Panc1 (cell line): ENCODE measurements at regions not wholly inside any gene's neighbourhood (a gene's known extent, or its start where the extent isn't known, plus 50 kb on each side); places are given as distances from the start of the nearest gene placed in this dataset.

ENCODE experiments used
- ATAC-seq: fragments of 200-7000 bp; cut with Tn5 transposase; 2 replicates; pipeline ENCODE4 v1.9.1; 2020; ENCODE audit warnings: mild to moderate bottlenecking, moderate library complexity
- BruUV-seq: library from RNA; stranded (reverse); fragments of 400-500 nt; replicated peaks from 2 replicates; lab custom pipeline; 2021; lab: Mats Ljungman, UMichigan
- CTCF ChIA-PET: fragments of 300-600 bp; sonication (Branson Sonifier 250); formaldehyde crosslinking; loops from one replicate; lab custom pipeline; 2022; ENCODE audit warnings: antibody characterized with exemption; lab: Charles Lee
- POLR2A ChIA-PET: fragments of 300-600 bp; sonication (Branson Sonifier 250); formaldehyde crosslinking; loops from one replicate; lab custom pipeline; 2022; ENCODE audit warnings: antibody characterized with exemption; lab: Charles Lee
- DNase-seq: peaks from one replicate; pipeline ENCODE4 v3.0.0-alpha.2; 2010; ENCODE audit warnings: low read depth, low spot score
- H3K27ac ChIP-seq: 2 replicates; pipeline ENCODE4 v1.5.1; 2011; ENCODE audit warnings: mild to moderate bottlenecking, low read length, inconsistent platforms
- H3K27me3 ChIP-seq: fragments of 200-500 bp; sonication (Bioruptor generic); 2 replicates; pipeline ENCODE4 v1.6.0; 2014; ENCODE audit warnings: low read length, inconsistent platforms; ENCODE audit not compliant: control insufficient read depth, insufficient read depth
- H3K36me3 ChIP-seq: fragments of 200-500 bp; sonication (Bioruptor generic); 2 replicates; pipeline ENCODE4 v1.5.1; 2014; ENCODE audit warnings: inconsistent platforms, mild to moderate bottlenecking, low read length, moderate library complexity; ENCODE audit not compliant: control insufficient read depth, insufficient read depth
- H3K4me1 ChIP-seq: 2 replicates; pipeline ENCODE4 v1.5.1; 2011; ENCODE audit warnings: inconsistent platforms, mild to moderate bottlenecking, low read length, moderate library complexity; ENCODE audit not compliant: control insufficient read depth, insufficient read depth
- H3K4me3 ChIP-seq, 2 experiments: 2 replicates each; pipeline ENCODE4 v1.5.1; 2011 to 2012; ENCODE audit warnings: low read depth in 2 of 2, low read length in 2 of 2, mild to moderate bottlenecking in 2 of 2, inconsistent platforms in 1 of 2, moderate library complexity in 1 of 2
- H3K9me3 ChIP-seq: fragments of 200-500 bp; sonication (Bioruptor generic); 2 replicates; pipeline ENCODE4 v1.5.1; 2014; ENCODE audit warnings: low read depth, mild to moderate bottlenecking, inconsistent platforms, low read length, moderate library complexity; ENCODE audit not compliant: control insufficient read depth, insufficient read depth
- CTCF ChIP-seq: fragments of 450-650 bp; IDR thresholded peaks from 2 replicates; pipeline ENCODE4 v1.5.1; 2017; ENCODE audit warnings: mild to moderate bottlenecking
- POLR2AphosphoS5 ChIP-seq: IDR thresholded peaks from 2 replicates; pipeline ENCODE4 v1.6.1; 2012; ENCODE audit warnings: mild to moderate bottlenecking, low read depth, low read length, moderate library complexity
- REST ChIP-seq, 2 experiments: IDR thresholded peaks; 2 replicates each; pipeline ENCODE4 v1.6.1; 2011 to 2012; ENCODE audit warnings: low read depth in 2 of 2, control low read depth in 1 of 2, low read length in 1 of 2, mild to moderate bottlenecking in 1 of 2, moderate library complexity in 1 of 2; ENCODE audit not compliant: insufficient read depth in 1 of 2
- SIN3A ChIP-seq: IDR thresholded peaks from 2 replicates; pipeline ENCODE4 v1.6.1; 2012; ENCODE audit warnings: low read depth, mild to moderate bottlenecking, low read length, moderate library complexity, borderline replicate concordance; ENCODE audit not compliant: insufficient read depth
- TCF7L2 ChIP-seq: IDR thresholded peaks from 2 replicates; pipeline ENCODE4 v1.6.1; 2011; ENCODE audit warnings: mild to moderate bottlenecking, low read depth, low read length, inconsistent platforms
- in situ Hi-C: cut with HindIII; loops from 2 replicates; pipeline ENCODE4 v1.10.0; 2016; ENCODE audit warnings: low sequenced_read_pairs, low pct_unique_long_range_greater_than_20kb
- intact Hi-C: fragments of 100-400 bp; cut with micrococcal nuclease; formaldehyde crosslinking; loops from one replicate; pipeline ENCODE4 v1.10.0; 2022; ENCODE audit not compliant: unreplicated experiment

DNA sequence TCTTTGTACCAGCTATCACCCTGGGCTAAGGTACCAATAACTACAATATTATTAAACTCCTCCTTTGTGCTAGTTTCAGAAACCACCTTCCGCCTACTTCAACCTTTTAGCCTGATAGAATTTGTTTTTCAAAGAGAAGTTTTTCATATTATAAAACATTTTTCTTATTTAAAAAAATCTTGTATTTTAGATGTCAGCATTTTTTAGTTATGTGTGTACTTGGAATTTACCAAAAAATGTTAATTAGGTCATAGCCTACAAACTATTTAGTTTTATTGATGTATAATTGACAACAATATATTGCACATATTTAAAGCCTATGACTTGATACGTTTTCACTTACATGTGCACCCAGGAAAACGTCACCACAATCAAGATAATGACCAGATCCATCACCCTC is 1097.6 kb downstream of the JRKL start:
- TF ChIP-seq POLR2AphosphoS5: no peak
- TF ChIP-seq SIN3A: no peak
- TF ChIP-seq TCF7L2: no peak
- TF ChIP-seq REST (IDR thresholded peaks at IDR 0.05; ENCODE audit: insufficient read depth in 1 of 2, low read depth in 2 of 2, low read length in 1 of 2): no peak
- no peak for TF ChIP-seq CTCF
- ChIA-PET CTCF (no interaction called here), POLR2A (no interaction called here)
- no peaks in the 10 kb centered on the region for H3K36me3 ChIP-seq
- H3K9me3 ChIP-seq: 0 out of 2 replicates have a peak, but pooled peaks cover 3% of the 10 kb centered on the region
- H3K27me3 ChIP-seq: no peaks in the 10 kb centered on the region
- H3K4me1 ChIP-seq: no peaks in the 10 kb centered on the region
- intact Hi-C loops: no loop called here
- BruUV-seq: no TSS peak
- in situ Hi-C loops: no loop called here
- DNase-seq: no peak
- no peak overlapping the region for H3K4me3 ChIP-seq
- ATAC-seq: no peak
- H3K27ac ChIP-seq: no peak overlapping the region

DNA sequence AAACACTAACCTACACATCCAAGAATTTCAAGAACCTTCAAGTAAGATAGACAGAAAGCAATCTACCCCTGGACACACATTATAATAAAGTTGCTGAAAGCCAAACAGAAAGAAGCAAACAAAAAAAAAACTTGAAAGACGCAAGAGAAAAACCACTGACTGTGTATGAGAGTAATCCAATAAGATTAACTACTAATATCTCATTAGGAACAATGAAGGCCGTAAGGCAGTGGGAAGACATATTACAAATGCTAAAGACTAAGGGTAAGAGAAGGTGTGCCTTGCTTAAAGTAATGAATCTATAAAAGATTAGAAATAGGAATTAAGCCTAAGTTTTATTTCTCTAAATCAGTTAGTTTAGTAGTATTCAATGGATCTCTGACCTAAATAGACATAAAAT is 1109.1 kb downstream of the JRKL start:
- DNase-seq (no peak), ATAC-seq (no peak)
- H3K4me1 ChIP-seq: no peaks in the 10 kb centered on the region
- intact Hi-C loops: no loop called here
- no peak for TF ChIP-seq REST (IDR thresholded peaks at IDR 0.05; ENCODE audit: insufficient read depth in 1 of 2, low read depth in 2 of 2, low read length in 1 of 2)
- H3K4me3 ChIP-seq: no peak overlapping the region
- peaks cover 16% of the 10 kb centered on the region; the same call in 1 of the 2 replicates for H3K9me3 ChIP-seq
- in situ Hi-C loops: no loop called here
- H3K27me3 ChIP-seq: no peaks in the 10 kb centered on the region
- ChIA-PET CTCF (no interaction called here), POLR2A (no interaction called here)
- no peaks in the 10 kb centered on the region for H3K36me3 ChIP-seq
- no TSS peak for BruUV-seq
- H3K27ac ChIP-seq: no peak overlapping the region
